Mesenchymal stem cell (in vitro differentiated cells and primary cell): ENCODE measurements at regions not wholly inside any gene's neighbourhood (a gene's known extent, or its start where the extent isn't known, plus 50 kb on each side); places are given as distances from the start of the nearest gene placed in this dataset.

Source experiments
- DNase-seq: peaks from one replicate; pipeline ENCODE4 v3.0.0-alpha.2; 2013
- H2AFZ ChIP-seq: one replicate; pipeline ENCODE4 v1.6.1; 2013; ENCODE audit warnings: low read depth, mild to moderate bottlenecking, control low read depth, inconsistent platforms, low read length, moderate library complexity
- H2AK5ac ChIP-seq: 2 replicates; pipeline ENCODE4 v1.6.1; 2013; ENCODE audit warnings: low read length, moderate library complexity, mild to moderate bottlenecking, inconsistent platforms; ENCODE audit not compliant: severe bottlenecking
- H2BK120ac ChIP-seq: one replicate; pipeline ENCODE4 v1.6.1; 2013; ENCODE audit warnings: low read depth, mild to moderate bottlenecking, inconsistent platforms, low read length, moderate library complexity
- H2BK12ac ChIP-seq, 2 experiments: one replicate each; pipeline ENCODE4 v1.6.1; 2013; ENCODE audit warnings: inconsistent platforms in 2 of 2, low read length in 2 of 2, mild to moderate bottlenecking in 2 of 2, moderate library complexity in 2 of 2, control low read depth in 1 of 2
- H2BK15ac ChIP-seq: one replicate; pipeline ENCODE4 v1.6.1; 2013; ENCODE audit warnings: mild to moderate bottlenecking, low read depth, inconsistent platforms; ENCODE audit not compliant: poor library complexity, severe bottlenecking
- H2BK5ac ChIP-seq: 2 replicates; pipeline ENCODE4 v1.6.1; 2013; ENCODE audit warnings: low read depth, mild to moderate bottlenecking, low read length, control low read depth, inconsistent platforms; ENCODE audit not compliant: poor library complexity, severe bottlenecking
- H3K14ac ChIP-seq, 2 experiments: one replicate each; pipeline ENCODE4 v1.6.1; 2013; ENCODE audit warnings: inconsistent platforms in 2 of 2, low read length in 2 of 2, control low read depth in 1 of 2, mild to moderate bottlenecking in 1 of 2, moderate library complexity in 1 of 2
- H3K18ac ChIP-seq, 2 experiments: one replicate each; pipeline ENCODE4 v1.6.1; 2013; ENCODE audit warnings: inconsistent platforms in 2 of 2, low read length in 2 of 2, control low read depth in 1 of 2, low read depth in 1 of 2, mild to moderate bottlenecking in 1 of 2
- H3K23ac ChIP-seq, 2 experiments: one replicate each; pipeline ENCODE4 v1.6.1; 2013; ENCODE audit warnings: inconsistent platforms in 2 of 2, low read length in 2 of 2, mild to moderate bottlenecking in 2 of 2, moderate library complexity in 2 of 2, control low read depth in 1 of 2
- H3K27ac ChIP-seq: 2 replicates; pipeline ENCODE4 v1.5.1; 2013; ENCODE audit warnings: mild to moderate bottlenecking, moderate library complexity, low read length, control low read depth, inconsistent platforms; ENCODE audit not compliant: poor library complexity, severe bottlenecking
- H3K27me3 ChIP-seq, 2 experiments: 2 replicates each; pipeline versions ENCODE4 v1.6.1 to v1.7.0; 2013; ENCODE audit warnings: low read length in 2 of 2, mild to moderate bottlenecking in 2 of 2, moderate library complexity in 2 of 2, control low read depth in 1 of 2, inconsistent platforms in 1 of 2; ENCODE audit not compliant: control insufficient read depth in 1 of 2, insufficient read depth in 1 of 2
- H3K36me3 ChIP-seq, 2 experiments: 2 replicates each; pipeline versions ENCODE4 v1.6.1 to v1.7.0; 2013; ENCODE audit warnings: low read length in 2 of 2, control low read depth in 1 of 2, inconsistent platforms in 1 of 2, low read depth in 1 of 2, mild to moderate bottlenecking in 1 of 2; ENCODE audit not compliant: insufficient read depth in 2 of 2, control insufficient read depth in 1 of 2
- H3K4ac ChIP-seq, 2 experiments: one replicate each; pipeline ENCODE4 v1.6.1; 2013; ENCODE audit warnings: inconsistent platforms in 2 of 2, low read length in 2 of 2, mild to moderate bottlenecking in 2 of 2, moderate library complexity in 2 of 2, control low read depth in 1 of 2, low read depth in 1 of 2
- H3K4me1 ChIP-seq: 2 replicates; pipeline ENCODE4 v1.6.1; 2013; ENCODE audit warnings: low read depth, low read length, control low read depth; ENCODE audit not compliant: control insufficient read depth, insufficient read depth
- H3K4me2 ChIP-seq: 2 replicates; pipeline ENCODE4 v1.6.1; 2013; ENCODE audit warnings: low read length, mild to moderate bottlenecking, inconsistent platforms; ENCODE audit not compliant: poor library complexity, severe bottlenecking
- H3K4me3 ChIP-seq, 2 experiments: 2 replicates each; pipeline versions ENCODE4 v1.5.1 to v1.7.0; 2013; ENCODE audit warnings: low read length in 2 of 2, mild to moderate bottlenecking in 2 of 2, control low read depth in 1 of 2, low read depth in 1 of 2; ENCODE audit not compliant: insufficient read depth in 1 of 2
- H3K79me1 ChIP-seq: replicated peaks from 2 replicates; pipeline ENCODE4 v1.6.1; 2013; ENCODE audit warnings: mild to moderate bottlenecking, control low read depth, low read length, inconsistent platforms; ENCODE audit not compliant: poor library complexity, severe bottlenecking
- H3K9ac ChIP-seq: 2 replicates; pipeline ENCODE4 v1.7.0; 2013; ENCODE audit warnings: mild to moderate bottlenecking, low read length, moderate library complexity
- H3K9me3 ChIP-seq: 2 replicates; pipeline ENCODE4 v1.7.0; 2013; ENCODE audit warnings: mild to moderate bottlenecking, low read length; ENCODE audit not compliant: control insufficient read depth
- H4K8ac ChIP-seq: one replicate; pipeline ENCODE4 v1.6.1; 2013; ENCODE audit warnings: inconsistent platforms, mild to moderate bottlenecking, low read length, moderate library complexity
- H4K91ac ChIP-seq: one replicate; pipeline ENCODE4 v1.6.1; 2013; ENCODE audit warnings: mild to moderate bottlenecking, low read length, inconsistent platforms
- WGBS: methylation state at CpG from one replicate; pipeline ENCODE4 v1.1.7; 2013; ENCODE audit warnings: mixed read lengths; 5-methylcytosine and 5-hydroxymethylcytosine counted together

- no peak overlapping the region for H2BK120ac ChIP-seq
- no peak overlapping the region for H3K4ac ChIP-seq
- peak; percentile 26 for DNase-seq
- H3K79me1 ChIP-seq: no peaks in the 10 kb centered on the region
- H3K18ac ChIP-seq: no peak overlapping the region
- no peaks in the 10 kb centered on the region for H3K27me3 ChIP-seq
- no peak overlapping the region for H4K91ac ChIP-seq
- no peak overlapping the region for H2BK5ac ChIP-seq
- no peak overlapping the region for H4K8ac ChIP-seq
- H2AFZ ChIP-seq: no peak overlapping the region
- no peak overlapping the region for H3K23ac ChIP-seq
- H3K27ac ChIP-seq: no peak overlapping the region
- no peak overlapping the region for H2BK12ac ChIP-seq
- H2BK15ac ChIP-seq: no peak overlapping the region
- H3K14ac ChIP-seq: no peak overlapping the region
- H3K9me3 ChIP-seq: no peaks in the 10 kb centered on the region
- no peak overlapping the region for H3K4me2 ChIP-seq
- H3K4me3 ChIP-seq: no peak overlapping the region
- no peak overlapping the region for H3K9ac ChIP-seq
- no peaks in the 10 kb centered on the region for H3K4me1 ChIP-seq
- H3K36me3 ChIP-seq: no peaks in the 10 kb centered on the region
- no peak overlapping the region for H2AK5ac ChIP-seq
Observed at GRCh38 chr14:39847194-39847593, 415.0 kb upstream of the FBXO33 start.

GRCh38 chr14:39843881-39844280, 411.6 kb upstream of the FBXO33 start:
- H2BK5ac ChIP-seq: no peak overlapping the region
- H3K9ac ChIP-seq: no peak overlapping the region
- H2BK120ac ChIP-seq: no peak overlapping the region
- H4K8ac ChIP-seq: no peak overlapping the region
- H3K27ac ChIP-seq: no peak overlapping the region
- H3K9me3 ChIP-seq: no peaks in the 10 kb centered on the region
- H3K14ac ChIP-seq: no peak overlapping the region
- no peak overlapping the region for H4K91ac ChIP-seq
- H3K4ac ChIP-seq: no peak overlapping the region
- H3K4me3 ChIP-seq: no peak overlapping the region
- no peak overlapping the region for H2BK15ac ChIP-seq
- no peaks in the 10 kb centered on the region for H3K36me3 ChIP-seq
- no peak for DNase-seq
- H3K4me1 ChIP-seq: no peaks in the 10 kb centered on the region
- H3K18ac ChIP-seq: no peak overlapping the region
- H2BK12ac ChIP-seq: no peak overlapping the region
- H3K23ac ChIP-seq: no peak overlapping the region
- 70% methylated on average over 5 of the region's 5 CpGs for WGBS
- no peak overlapping the region for H2AFZ ChIP-seq
- no peaks in the 10 kb centered on the region for H3K27me3 ChIP-seq
- no peak overlapping the region for H2AK5ac ChIP-seq
- no peak overlapping the region for H3K4me2 ChIP-seq
- no peaks in the 10 kb centered on the region for H3K79me1 ChIP-seq

GRCh38 chr14:39841088-39841487, 408.9 kb upstream of the FBXO33 start:
- Histone ChIP-seq H3K18ac (no peak overlapping the region), H2BK12ac (no peak overlapping the region), H4K8ac (no peak overlapping the region), H2AK5ac (no peak overlapping the region), H2AFZ (no peak overlapping the region), H3K23ac (no peak overlapping the region), H3K27me3 (no peaks in the 10 kb centered on the region), H2BK120ac (no peak overlapping the region), H3K4me3 (no peak overlapping the region), H2BK15ac (no peak overlapping the region), H3K9me3 (no peaks in the 10 kb centered on the region), H2BK5ac (no peak overlapping the region), H3K4ac (no peak overlapping the region), H3K79me1 (no peaks in the 10 kb centered on the region), H3K9ac (no peak overlapping the region), H3K36me3 (no peaks in the 10 kb centered on the region), H3K14ac (no peak overlapping the region), H3K27ac (no peak overlapping the region), H4K91ac (no peak overlapping the region), H3K4me2 (no peak overlapping the region), H3K4me1 (no peaks in the 10 kb centered on the region)
- DNase-seq: peak; percentile 23

GRCh38 chr14:39827901-39828655, 395.8 kb upstream of the FBXO33 start:
- Histone ChIP-seq H3K9me3 (no peaks in the 10 kb centered on the region), H3K4me1 (no peaks in the 10 kb centered on the region), H2AFZ (no peak overlapping the region), H3K9ac (no peak overlapping the region), H3K36me3 (no peaks in the 10 kb centered on the region), H3K4ac (no peak overlapping the region), H2BK12ac (no peak overlapping the region), H3K79me1 (no peaks in the 10 kb centered on the region), H3K4me2 (no peak overlapping the region), H2BK5ac (no peak overlapping the region), H2BK120ac (no peak overlapping the region), H3K23ac (no peak overlapping the region), H3K27me3 (no peaks in the 10 kb centered on the region), H4K8ac (no peak overlapping the region), H4K91ac (no peak overlapping the region), H3K4me3 (no peak overlapping the region), H2AK5ac (no peak overlapping the region), H3K14ac (no peak overlapping the region), H3K27ac (no peak overlapping the region), H3K18ac (no peak overlapping the region), H2BK15ac (no peak overlapping the region)
- WGBS: 83% methylated on average over 1 of the region's 2 CpGs
- no peak for DNase-seq
